SU-DHL-6 (cell line): ENCODE measurements at regions not wholly inside any gene's neighbourhood (a gene's known extent, or its start where the extent isn't known, plus 50 kb on each side); places are given as distances from the start of the nearest gene placed in this dataset.

Experiments used
- H2AFZ ChIP-seq: fragments of 200-600 bp; sonication (generic); 2 replicates; pipeline ENCODE4 v1.6.1; 2014; ENCODE audit warnings: low read depth, mild to moderate bottlenecking, moderate library complexity, mixed read lengths, antibody characterized with exemption, low read length; ENCODE audit not compliant: severe bottlenecking
- H3F3A ChIP-seq: fragments of 200-600 bp; shearing (Covaris generic); 2 replicates; pipeline ENCODE4 v1.6.0; 2016; ENCODE audit warnings: antibody characterized with exemption, mild to moderate bottlenecking; ENCODE audit not compliant: insufficient read depth
- H3K27ac ChIP-seq: fragments of 200-600 bp; sonication (generic); 2 replicates; pipeline ENCODE4 v1.5.1; 2016; ENCODE audit warnings: low read depth, mild to moderate bottlenecking, low read length, moderate library complexity, mixed read lengths
- H3K27me3 ChIP-seq: fragments of 200-600 bp; sonication (generic), shearing (Covaris generic); 2 replicates; pipeline ENCODE4 v1.6.0; 2014; ENCODE audit warnings: mild to moderate bottlenecking, low read length
- H3K36me3 ChIP-seq: fragments of 200-600 bp; sonication (generic); 2 replicates; pipeline ENCODE4 v1.6.1; 2014; ENCODE audit warnings: mild to moderate bottlenecking, low read length, mixed read lengths
- H3K4me2 ChIP-seq: fragments of 300-600, 200-600 bp; shearing (Covaris generic), sonication (generic); 2 replicates; pipeline ENCODE4 v1.6.0; 2014; ENCODE audit warnings: low read length, low read depth, mild to moderate bottlenecking; ENCODE audit not compliant: poor library complexity, severe bottlenecking
- H3K4me3 ChIP-seq: fragments of 200-600 bp; sonication (generic); 2 replicates; pipeline ENCODE4 v1.5.1; 2014; ENCODE audit warnings: antibody characterized with exemption, low read length, mild to moderate bottlenecking, mixed read lengths; ENCODE audit not compliant: insufficient read depth, poor library complexity, severe bottlenecking
- H3K79me2 ChIP-seq: fragments of 200-600 bp; sonication (generic); 2 replicates; pipeline ENCODE4 v1.6.1; 2014; ENCODE audit warnings: mild to moderate bottlenecking, low read length, moderate library complexity; ENCODE audit not compliant: insufficient read depth
- H3K9ac ChIP-seq: fragments of 200-600 bp; sonication (generic); 2 replicates; pipeline ENCODE4 v1.7.0; 2014; ENCODE audit warnings: mild to moderate bottlenecking, low read length
- H3K9me2 ChIP-seq: fragments of 200-600 bp; sonication (generic); replicated peaks from 2 replicates; pipeline ENCODE4 v1.6.1; 2014; ENCODE audit warnings: low read length; ENCODE audit not compliant: insufficient read depth
- H3K9me3 ChIP-seq: fragments of 200-600 bp; sonication (generic); 2 replicates; pipeline ENCODE4 v1.6.1; 2014; ENCODE audit warnings: low read length, mixed read lengths; ENCODE audit not compliant: insufficient read depth
- H4K20me1 ChIP-seq: fragments of 200-600 bp; sonication (generic); 2 replicates; pipeline ENCODE4 v1.6.1; 2014; ENCODE audit warnings: low read depth, mild to moderate bottlenecking, antibody characterized with exemption, low read length, moderate library complexity, mixed read lengths
- EZH2phosphoT487 ChIP-seq: fragments of 200-600 bp; sonication (generic), shearing (Covaris generic); conservative IDR thresholded peaks from 2 replicates; pipeline ENCODE4 v1.6.1; 2018; ENCODE audit warnings: mild to moderate bottlenecking, antibody characterized with exemption, low read length, moderate library complexity, mixed read lengths
- TF ChIP-seq, protein P1 (sequence below): fragments of 200-600 bp; sonication (generic); IDR thresholded peaks from one replicate; pipeline ENCODE4 v1.5.1; 2017; ENCODE audit warnings: antibody characterized with exemption, mild to moderate bottlenecking, low read length, moderate library complexity; ENCODE audit not compliant: insufficient read depth, poor library complexity, severe bottlenecking

DNA sequence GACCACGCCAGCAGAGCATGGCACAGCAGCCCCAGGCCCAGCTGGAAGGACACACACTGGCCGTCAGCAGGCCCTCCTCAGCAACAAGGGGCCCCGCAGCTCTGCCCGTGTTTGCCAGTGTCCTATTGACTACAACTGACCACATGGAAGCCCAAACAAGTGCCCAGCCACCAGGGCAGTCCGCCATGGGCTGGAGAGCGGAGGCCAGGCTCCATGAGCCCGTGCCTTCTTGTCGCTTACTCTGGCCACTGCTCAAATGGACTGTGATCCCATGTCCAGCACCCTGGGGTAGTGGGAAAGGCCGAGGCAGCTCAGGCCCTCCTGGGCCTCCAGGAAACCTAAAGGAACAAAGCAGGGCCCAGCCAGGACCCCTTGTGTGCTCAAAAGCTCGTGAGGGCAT, 53.9 kb upstream of the TAF1B start:
- H3K4me3 ChIP-seq = no peak overlapping the region
- H3K36me3 ChIP-seq = no peaks in the 10 kb centered on the region
- H3F3A ChIP-seq = no peaks in the 10 kb centered on the region
- no peak overlapping the region for H2AFZ ChIP-seq
- H3K79me2 ChIP-seq = no peaks in the 10 kb centered on the region
- no peak for TF ChIP-seq EZH2phosphoT487
- TF ChIP-seq, protein P1, sequence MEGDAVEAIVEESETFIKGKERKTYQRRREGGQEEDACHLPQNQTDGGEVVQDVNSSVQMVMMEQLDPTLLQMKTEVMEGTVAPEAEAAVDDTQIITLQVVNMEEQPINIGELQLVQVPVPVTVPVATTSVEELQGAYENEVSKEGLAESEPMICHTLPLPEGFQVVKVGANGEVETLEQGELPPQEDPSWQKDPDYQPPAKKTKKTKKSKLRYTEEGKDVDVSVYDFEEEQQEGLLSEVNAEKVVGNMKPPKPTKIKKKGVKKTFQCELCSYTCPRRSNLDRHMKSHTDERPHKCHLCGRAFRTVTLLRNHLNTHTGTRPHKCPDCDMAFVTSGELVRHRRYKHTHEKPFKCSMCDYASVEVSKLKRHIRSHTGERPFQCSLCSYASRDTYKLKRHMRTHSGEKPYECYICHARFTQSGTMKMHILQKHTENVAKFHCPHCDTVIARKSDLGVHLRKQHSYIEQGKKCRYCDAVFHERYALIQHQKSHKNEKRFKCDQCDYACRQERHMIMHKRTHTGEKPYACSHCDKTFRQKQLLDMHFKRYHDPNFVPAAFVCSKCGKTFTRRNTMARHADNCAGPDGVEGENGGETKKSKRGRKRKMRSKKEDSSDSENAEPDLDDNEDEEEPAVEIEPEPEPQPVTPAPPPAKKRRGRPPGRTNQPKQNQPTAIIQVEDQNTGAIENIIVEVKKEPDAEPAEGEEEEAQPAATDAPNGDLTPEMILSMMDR = no peak
- H3K9me3 ChIP-seq = peaks cover 3% of the 10 kb centered on the region; the same call in 1 of the 2 replicates
- no peak overlapping the region for H3K4me2 ChIP-seq
- H3K27ac ChIP-seq = no peak overlapping the region
- no peak overlapping the region for H3K9ac ChIP-seq
- H4K20me1 ChIP-seq = no peaks in the 10 kb centered on the region
- no peaks in the 10 kb centered on the region for H3K9me2 ChIP-seq
- H3K27me3 ChIP-seq = no peaks in the 10 kb centered on the region

GRCh38 chr2:9790702-9791225, 52.5 kb upstream of the TAF1B start:
- Histone ChIP-seq H3K9me3 (peaks cover 3% of the 10 kb centered on the region; the same call in 1 of the 2 replicates), H3K9ac (no peak overlapping the region), H3K79me2 (no peaks in the 10 kb centered on the region), H3K9me2 (no peaks in the 10 kb centered on the region), H3K4me3 (no peak overlapping the region), H3K36me3 (no peaks in the 10 kb centered on the region), H2AFZ (no peak overlapping the region), H3K27me3 (no peaks in the 10 kb centered on the region), H3K4me2 (no peak overlapping the region), H3F3A (no peaks in the 10 kb centered on the region), H4K20me1 (no peaks in the 10 kb centered on the region), H3K27ac (no peak overlapping the region)
- TF ChIP-seq, protein P1 = no peak
- no peak for TF ChIP-seq EZH2phosphoT487

DNA sequence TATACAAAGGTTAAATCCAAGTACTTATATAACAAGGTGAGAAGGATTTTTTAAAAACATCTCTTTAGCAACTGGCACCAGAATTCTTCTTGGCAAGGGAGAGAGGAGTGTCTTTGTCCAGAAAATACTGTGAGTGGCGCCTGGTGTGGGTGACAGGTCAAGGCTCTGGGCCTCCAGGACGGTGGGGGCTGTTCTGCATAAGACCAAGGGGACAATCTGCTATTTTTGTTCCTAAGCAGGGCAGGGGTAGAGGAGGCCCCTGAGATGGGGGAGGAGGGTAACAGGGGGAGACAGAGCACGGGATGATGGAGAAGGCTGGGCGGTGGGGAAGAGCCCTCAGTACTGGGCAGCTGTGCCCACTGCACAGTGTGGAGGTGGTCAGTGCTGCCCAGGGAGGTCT, 51.6 kb upstream of the TAF1B start:
- TF ChIP-seq, protein P1 = no peak
- no peak for TF ChIP-seq EZH2phosphoT487
- Histone ChIP-seq H3K9me2 (no peaks in the 10 kb centered on the region), H3K4me2 (no peak overlapping the region), H3K4me3 (no peak overlapping the region), H3F3A (no peaks in the 10 kb centered on the region), H4K20me1 (no peaks in the 10 kb centered on the region), H3K79me2 (no peaks in the 10 kb centered on the region), H3K36me3 (no peaks in the 10 kb centered on the region), H3K27me3 (no peaks in the 10 kb centered on the region), H2AFZ (no peak overlapping the region), H3K27ac (no peak overlapping the region), H3K9me3 (peaks cover 3% of the 10 kb centered on the region; the same call in 1 of the 2 replicates), H3K9ac (no peak overlapping the region)
